ENCODE measurements at regions not wholly inside any gene's neighbourhood (a gene's known extent, or its start where the extent isn't known, plus 50 kb on each side); places are given as distances from the start of the nearest gene placed in this dataset.

GRCh38 chr20:12740647-12741046, 268.1 kb upstream of the SPTLC3 start:
- ChIA-PET CTCF (interaction anchor here (1.0 kb wide), 1 partner anchor 79 kb away, joined by 6 read pairs; no protein-coding TSS in a partner anchor), POLR2A (no interaction called here)

GRCh38 chr20:12744037-12744436, 264.7 kb upstream of the SPTLC3 start:
- POLR2A ChIA-PET = no interaction called here
- no peak for ATAC-seq
- peaks cover 53% of the 10 kb centered on the region for H3K4me1 Mint-ChIP-seq
- H3K27ac Mint-ChIP-seq = peak overlapping the region; percentile 45; the same call in 1 of the 2 replicates
- no peaks in the 10 kb centered on the region for H3K36me3 Mint-ChIP-seq
- peaks cover 4% of the 10 kb centered on the region; the same call in 1 of the 2 replicates for H3K9me3 Mint-ChIP-seq
- no peak for DNase-seq (ENCODE audit: low spot score)
- H3K27me3 Mint-ChIP-seq (ENCODE audit: low read depth) = no peaks in the 10 kb centered on the region
- no peak overlapping the region for H3K4me3 Mint-ChIP-seq
- CTCF ChIA-PET = no interaction called here
- TF ChIP-seq ZMAT4 (CRISPR knock-in tag; IDR thresholded peaks at IDR 0.05) (no peak), ESRRA (CRISPR knock-in tag; IDR thresholded peaks at IDR 0.05; ENCODE audit: borderline replicate concordance) (no peak), ZSCAN18 (CRISPR knock-in tag; IDR thresholded peaks at IDR 0.05) (no peak), CBFB (CRISPR knock-in tag; IDR thresholded peaks at IDR 0.05; ENCODE audit: low read depth) (no peak), ZNF281 (CRISPR knock-in tag; IDR thresholded peaks at IDR 0.05) (no peak)

More at GRCh38 chr20:12740647-12741046, 268.1 kb upstream of the SPTLC3 start:
- no peak overlapping the region for H3K27ac Mint-ChIP-seq
- H3K4me1 Mint-ChIP-seq = peaks cover 31% of the 10 kb centered on the region
- ATAC-seq (no peak), DNase-seq (ENCODE audit: low spot score) (no peak)
- peaks cover 4% of the 10 kb centered on the region for H3K36me3 Mint-ChIP-seq
- no peaks in the 10 kb centered on the region for H3K27me3 Mint-ChIP-seq (ENCODE audit: low read depth)
- H3K9me3 Mint-ChIP-seq = peaks cover 9% of the 10 kb centered on the region
- TF ChIP-seq CBFB (CRISPR knock-in tag; IDR thresholded peaks at IDR 0.05; ENCODE audit: low read depth) (no peak), ZNF121 (CRISPR knock-in tag; IDR thresholded peaks at IDR 0.05) (no peak), MXD4 (CRISPR knock-in tag; IDR thresholded peaks at IDR 0.05; ENCODE audit: borderline replicate concordance) (no peak), FOXJ3 (CRISPR knock-in tag; IDR thresholded peaks at IDR 0.05; ENCODE audit: borderline replicate concordance) (no peak), ZSCAN18 (CRISPR knock-in tag; IDR thresholded peaks at IDR 0.05) (no peak), GABPB1 (CRISPR knock-in tag; IDR thresholded peaks at IDR 0.05) (no peak), ZNF263 (CRISPR knock-in tag; IDR thresholded peaks at IDR 0.05; ENCODE audit: low read depth) (no peak), ZNF425 (CRISPR knock-in tag; conservative IDR thresholded peaks at IDR 0.05) (no peak), SMAD3 (CRISPR knock-in tag; IDR thresholded peaks at IDR 0.05; ENCODE audit: borderline replicate concordance) (no peak), ESRRA (CRISPR knock-in tag; IDR thresholded peaks at IDR 0.05; ENCODE audit: borderline replicate concordance) (no peak), AFF4 (CRISPR knock-in tag; IDR thresholded peaks at IDR 0.05; ENCODE audit: borderline replicate concordance) (no peak), ZNF138 (CRISPR knock-in tag; conservative IDR thresholded peaks at IDR 0.05) (no peak), ZNF416 (CRISPR knock-in tag; IDR thresholded peaks at IDR 0.05) (no peak), ATF1 (CRISPR knock-in tag; IDR thresholded peaks at IDR 0.05) (no peak), JUN (CRISPR knock-in tag; IDR thresholded peaks at IDR 0.05) (no peak), ZNF396 (CRISPR knock-in tag; IDR thresholded peaks at IDR 0.05; ENCODE audit: borderline replicate concordance) (no peak), ZBTB21 (CRISPR knock-in tag; IDR thresholded peaks at IDR 0.05; ENCODE audit: borderline replicate concordance) (no peak)
- no peak overlapping the region for H3K4me3 Mint-ChIP-seq

All from WTC11 (cell line).